Naive thymus-derived CD4-positive, alpha-beta T cell (primary cell): ENCODE measurements at regions not wholly inside any gene's neighbourhood (a gene's known extent, or its start where the extent isn't known, plus 50 kb on each side); places are given as distances from the start of the nearest gene placed in this dataset.

Source experiments
- ATAC-seq: fragments of 150-1000 bp; cut with Tn5 transposase; 2 replicates; pipeline ENCODE4 v1.10.0; 2021; ENCODE audit warnings: mild to moderate bottlenecking, moderate library complexity
- CTCF ChIA-PET: fragments of 350-600 bp; sonication (Branson Sonifier 250); formaldehyde crosslinking; loops from one replicate; lab custom pipeline; 2021; ENCODE audit warnings: antibody characterized with exemption; lab: Charles Lee
- POLR2A ChIA-PET: fragments of 350-600 bp; sonication (Branson Sonifier 250); formaldehyde crosslinking; loops from one replicate; lab custom pipeline; 2021; ENCODE audit warnings: antibody characterized with exemption, inconsistent platforms; lab: Charles Lee
- DNase-seq, 9 donors: peaks; one replicate each; pipeline versions ENCODE4 v3.0.0 to v3.0.0-alpha.2; 2020 to 2022; ENCODE audit warnings: mixed read lengths in 1 of 9
- H3K27ac ChIP-seq: one replicate; pipeline ENCODE4 v1.7.0; 2013; ENCODE audit warnings: mild to moderate bottlenecking, low read depth, low read length, moderate library complexity
- H3K27me3 ChIP-seq, 2 donors: one replicate each; pipeline ENCODE4 v1.7.0; 2013; ENCODE audit warnings: low read length in 2 of 2, mild to moderate bottlenecking in 2 of 2, moderate library complexity in 2 of 2; ENCODE audit not compliant: control insufficient read depth in 2 of 2, insufficient read depth in 2 of 2
- H3K36me3 ChIP-seq, 3 experiments: 1 replicate in 2 of 3; 2 replicates in 1 of 3; pipeline ENCODE4 v1.7.0; 2013; ENCODE audit warnings: low read length in 3 of 3, mild to moderate bottlenecking in 3 of 3, moderate library complexity in 1 of 3; ENCODE audit not compliant: insufficient read depth in 3 of 3, control insufficient read depth in 2 of 3
- H3K4me1 ChIP-seq, 2 donors: one replicate each; pipeline ENCODE4 v1.7.0; 2013; ENCODE audit warnings: low read length in 2 of 2, mild to moderate bottlenecking in 2 of 2, moderate library complexity in 1 of 2; ENCODE audit not compliant: control insufficient read depth in 2 of 2, insufficient read depth in 2 of 2
- H3K4me3 ChIP-seq: 2 replicates; pipeline ENCODE4 v1.7.0; 2013; ENCODE audit warnings: mild to moderate bottlenecking, low read length
- H3K9me3 ChIP-seq, 3 experiments: 1 replicate in 2 of 3; 2 replicates in 1 of 3; pipeline ENCODE4 v1.7.0; 2013; ENCODE audit warnings: low read length in 3 of 3; ENCODE audit not compliant: control insufficient read depth in 2 of 3
- H3K27ac Mint-ChIP-seq, 9 donors: one replicate each; pipeline ENCODE4 v1.8.0; 2020 to 2022; ENCODE audit warnings: mixed read lengths in 9 of 9, mild to moderate bottlenecking in 8 of 9, moderate library complexity in 5 of 9, inconsistent platforms in 2 of 9
- H3K27me3 Mint-ChIP-seq, 5 donors: one replicate each; pipeline ENCODE4 v1.8.0; 2021 to 2022; ENCODE audit warnings: mixed read lengths in 5 of 5, mild to moderate bottlenecking in 1 of 5
- H3K36me3 Mint-ChIP-seq, 5 donors: one replicate each; pipeline ENCODE4 v1.8.0; 2020 to 2022; ENCODE audit warnings: mixed read lengths in 5 of 5, mild to moderate bottlenecking in 3 of 5, inconsistent platforms in 1 of 5
- H3K4me1 Mint-ChIP-seq, 7 donors: one replicate each; pipeline ENCODE4 v1.8.0; 2020 to 2022; ENCODE audit warnings: mixed read lengths in 7 of 7, mild to moderate bottlenecking in 3 of 7, inconsistent platforms in 1 of 7
- H3K4me3 Mint-ChIP-seq, 10 donors: one replicate each; pipeline ENCODE4 v1.8.0; 2020 to 2022; ENCODE audit warnings: mild to moderate bottlenecking in 10 of 10, mixed read lengths in 10 of 10, moderate library complexity in 6 of 10, inconsistent platforms in 2 of 10
- H3K9me3 Mint-ChIP-seq, 11 donors: one replicate each; pipeline ENCODE4 v1.8.0; 2020 to 2022; ENCODE audit warnings: mixed read lengths in 11 of 11, mild to moderate bottlenecking in 4 of 11, inconsistent platforms in 1 of 11, moderate library complexity in 1 of 11
- intact Hi-C, 2 donors: fragments of 100-400 bp; cut with micrococcal nuclease; formaldehyde crosslinking; loops; one replicate each; pipeline ENCODE4 v1.15.1; 2023

GRCh38 chr7:3120513-3120912 lies 76.8 kb upstream of the CARD11 start:
- Mint-ChIP-seq H3K9me3 (peaks cover 0 to 24% (median 10%) of the 10 kb centered on the region in 11 donors), H3K36me3 (peaks cover 0 to 34% (median 10%) of the 10 kb centered on the region in 5 donors), H3K27me3 (peaks cover 0 to 8% (median 0%) of the 10 kb centered on the region in 5 donors), H3K4me3 (peak overlapping the region in 9 of 10 donors; percentile 0 to 78 (median 35)), H3K4me1 (peaks cover 26 to 43% (median 41%) of the 10 kb centered on the region in 7 donors), H3K27ac (peak overlapping the region in 7 of 9 donors; percentile 25 to 95 (median 76))
- H3K27ac ChIP-seq: no peak overlapping the region
- H3K9me3 ChIP-seq: no peaks in the 10 kb centered on the region
- POLR2A ChIA-PET: interaction anchor here (0.9 to 4.0 kb wide), 5 partner anchors 20 to 56 kb away, joined by 3 to 59 read pairs (median 3); no protein-coding TSS in a partner anchor
- H3K4me3 ChIP-seq: no peak overlapping the region
- CTCF ChIA-PET: interaction anchor here (1.8 to 3.7 kb wide), 2 partner anchors 26 to 55 kb away, joined by 6 to 30 read pairs; no protein-coding TSS in a partner anchor
- ATAC-seq: peak; percentile 92
- H3K4me1 ChIP-seq: peaks cover 18 to 37% of the 10 kb centered on the region in 2 donors
- no peaks in the 10 kb centered on the region for H3K36me3 ChIP-seq
- peak in 7 of 9 donors; percentile 16 to 76 (median 60) for DNase-seq
- H3K27me3 ChIP-seq: no peaks in the 10 kb centered on the region
- intact Hi-C loops: loop anchor here in 1 of 2 donors (1.0 kb wide), 2 partner anchors 35 to 77 kb away; partner anchors contain the start of gene CARD11

DNA sequence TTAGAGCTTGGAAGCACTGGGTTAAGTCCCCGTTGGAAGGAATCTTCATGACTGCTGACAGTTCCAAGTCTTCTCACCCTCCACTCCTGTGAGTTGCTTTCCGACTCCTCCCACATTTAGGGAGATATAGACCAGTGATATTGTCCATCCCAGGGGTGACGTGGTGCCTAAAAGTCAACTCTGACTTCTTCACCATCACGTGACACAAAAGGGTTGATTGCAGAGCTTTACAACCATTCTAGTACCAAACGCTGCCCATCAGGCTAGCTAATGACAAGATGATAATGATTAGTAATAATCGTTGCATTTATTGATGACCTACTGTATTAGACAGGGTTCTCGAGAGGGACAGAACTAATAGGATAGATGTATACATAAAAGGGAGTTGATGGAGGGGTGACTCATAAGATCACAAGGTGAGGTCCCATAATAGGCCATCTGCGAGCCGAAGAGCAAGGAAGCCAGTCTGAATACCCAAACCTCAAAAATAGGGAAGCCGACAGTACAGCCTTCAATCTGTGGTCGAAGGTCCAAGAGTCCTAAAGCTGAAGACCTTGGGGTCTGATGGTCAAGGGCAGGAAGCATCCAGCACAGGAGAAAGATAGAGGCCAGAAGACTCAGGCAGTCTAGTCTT lies 85.3 kb upstream of the CARD11 start:
- Mint-ChIP-seq H3K4me1 (peaks cover 0 to 8% (median 0%) of the 10 kb centered on the region in 7 donors), H3K27ac (no peak overlapping the region), H3K27me3 (peaks cover 0 to 9% (median 0%) of the 10 kb centered on the region in 5 donors), H3K36me3 (peaks cover 0 to 12% (median 0%) of the 10 kb centered on the region in 5 donors), H3K4me3 (no peak overlapping the region), H3K9me3 (peaks cover 0 to 11% (median 0%) of the 10 kb centered on the region in 11 donors)
- no peaks in the 10 kb centered on the region for H3K36me3 ChIP-seq
- POLR2A ChIA-PET: interaction anchor here (0.6 kb wide), 1 partner anchor 13 kb away, joined by 4 read pairs; no protein-coding TSS in a partner anchor
- intact Hi-C loops: no loop called here
- H3K27ac ChIP-seq: no peak overlapping the region
- H3K27me3 ChIP-seq: no peaks in the 10 kb centered on the region
- CTCF ChIA-PET: interaction anchor here (1.3 kb wide), 1 partner anchor 9 kb away, joined by 3 read pairs; no protein-coding TSS in a partner anchor
- no peaks in the 10 kb centered on the region for H3K4me1 ChIP-seq
- no peak overlapping the region for H3K4me3 ChIP-seq
- DNase-seq (no peak), ATAC-seq (no peak)
- no peaks in the 10 kb centered on the region for H3K9me3 ChIP-seq

DNA sequence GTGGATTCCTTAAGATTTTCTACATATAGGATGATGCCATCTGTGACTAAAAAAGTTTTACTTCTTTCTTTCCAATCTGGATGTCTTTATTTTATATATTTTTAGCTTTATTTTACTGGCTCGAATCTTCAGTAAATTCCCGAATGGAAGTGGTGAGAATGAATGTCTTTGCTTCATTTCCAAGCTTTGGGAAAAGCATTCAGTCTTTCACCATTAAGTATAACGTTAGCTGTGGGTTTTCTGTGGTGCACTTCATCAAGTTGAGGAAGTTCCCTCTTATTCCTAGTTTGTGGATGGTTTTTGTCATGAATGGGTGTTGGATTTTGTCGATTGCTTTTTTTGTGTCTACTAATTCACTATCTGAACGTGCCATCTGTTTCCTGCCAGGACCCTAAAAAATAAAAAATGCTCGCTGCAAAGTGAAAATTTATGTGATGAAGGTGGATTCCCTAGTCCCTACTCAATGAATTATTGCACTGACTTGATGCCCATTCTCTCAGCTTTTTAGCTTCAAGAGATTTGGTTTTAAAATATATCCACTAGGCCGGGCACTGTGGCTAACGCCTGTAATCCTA lies 90.2 kb upstream of the CARD11 start:
- H3K27me3 ChIP-seq: no peaks in the 10 kb centered on the region
- POLR2A ChIA-PET: interaction anchor here (0.6 to 1.4 kb wide), 2 partner anchors 18 to 21 kb away, joined by 3 read pairs; no protein-coding TSS in a partner anchor

DNA sequence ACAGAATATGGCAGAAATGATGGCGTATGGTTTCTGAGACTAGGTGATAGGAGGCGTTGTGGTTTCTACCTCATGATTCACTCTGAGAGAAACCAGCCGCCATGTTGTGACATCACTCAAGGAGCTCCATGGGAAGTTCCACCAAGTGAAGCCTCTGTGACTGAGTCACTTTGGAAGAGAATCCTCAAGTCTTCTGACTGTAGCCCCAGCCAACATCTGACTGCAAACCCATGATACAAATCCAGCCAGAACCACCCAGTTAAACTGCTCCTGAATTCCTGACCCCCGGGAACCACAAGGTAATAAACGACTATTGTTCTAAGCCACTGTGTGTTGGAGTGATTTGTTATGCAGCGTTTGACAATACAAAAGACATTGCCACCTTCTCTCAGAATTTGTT lies 91.1 kb upstream of the CARD11 start:
- ChIA-PET POLR2A (interaction anchor here (0.6 kb wide), 1 partner anchor 22 kb away, joined by 3 read pairs; no protein-coding TSS in a partner anchor), CTCF (no interaction called here)
- no peak for ATAC-seq

More for the DNA sequence above, 90.2 kb upstream of the CARD11 start:
- no peak for ATAC-seq
- Mint-ChIP-seq H3K4me1 (peaks cover 0 to 8% (median 0%) of the 10 kb centered on the region in 7 donors), H3K4me3 (no peak overlapping the region), H3K36me3 (peaks cover 0 to 9% (median 0%) of the 10 kb centered on the region in 5 donors), H3K9me3 (peaks cover 0 to 14% (median 0%) of the 10 kb centered on the region in 11 donors), H3K27me3 (peaks cover 0 to 7% (median 0%) of the 10 kb centered on the region in 5 donors), H3K27ac (no peak overlapping the region)
- CTCF ChIA-PET: interaction anchor here (1.0 kb wide), 1 partner anchor 17 kb away, joined by 3 read pairs; no protein-coding TSS in a partner anchor
- Histone ChIP-seq H3K36me3 (no peaks in the 10 kb centered on the region), H3K27ac (no peak overlapping the region), H3K9me3 (no peaks in the 10 kb centered on the region), H3K4me1 (no peaks in the 10 kb centered on the region), H3K4me3 (no peak overlapping the region)
- intact Hi-C loops: no loop called here
- peak in 1 of 9 donors; percentile 8 for DNase-seq

DNA sequence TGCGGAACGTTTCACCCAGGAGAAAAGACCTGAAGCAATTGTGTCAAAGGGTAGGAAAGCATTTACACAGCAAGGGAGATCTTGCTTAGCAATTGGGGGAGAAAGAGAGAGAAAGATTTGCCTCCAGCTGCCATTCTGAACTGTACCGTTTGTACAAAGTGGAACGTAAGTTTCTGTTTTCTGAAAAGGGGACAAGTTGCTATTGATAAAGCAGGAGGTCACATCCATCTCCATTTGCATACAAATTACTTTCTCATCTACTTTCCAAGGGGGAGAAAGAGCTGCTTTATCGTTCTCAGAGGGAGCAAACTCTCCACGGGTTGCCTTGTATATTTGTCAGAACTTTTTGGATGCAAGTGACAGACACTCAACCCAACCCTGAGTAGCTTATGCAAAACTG lies 92.0 kb upstream of the CARD11 start:
- ChIA-PET POLR2A (no interaction called here), CTCF (no interaction called here)
- Mint-ChIP-seq H3K27ac (no peak overlapping the region), H3K9me3 (peaks cover 0 to 8% (median 0%) of the 10 kb centered on the region in 11 donors), H3K4me3 (no peak overlapping the region), H3K36me3 (peaks cover 0 to 3% (median 0%) of the 10 kb centered on the region in 5 donors), H3K4me1 (peaks cover 0 to 3% (median 0%) of the 10 kb centered on the region in 7 donors), H3K27me3 (peaks cover 0 to 3% (median 0%) of the 10 kb centered on the region in 5 donors)
- Histone ChIP-seq H3K27me3 (no peaks in the 10 kb centered on the region), H3K36me3 (no peaks in the 10 kb centered on the region), H3K9me3 (no peaks in the 10 kb centered on the region), H3K4me3 (no peak overlapping the region), H3K27ac (no peak overlapping the region), H3K4me1 (no peaks in the 10 kb centered on the region)
- ATAC-seq: no peak
- intact Hi-C loops: no loop called here
- DNase-seq: no peak

More for the DNA sequence above, 91.1 kb upstream of the CARD11 start:
- H3K4me3 ChIP-seq: no peak overlapping the region
- Mint-ChIP-seq H3K27me3 (peaks cover 0 to 3% (median 0%) of the 10 kb centered on the region in 5 donors), H3K9me3 (peaks cover 0 to 12% (median 0%) of the 10 kb centered on the region in 11 donors), H3K4me3 (no peak overlapping the region), H3K4me1 (peaks cover 0 to 3% (median 0%) of the 10 kb centered on the region in 7 donors), H3K36me3 (peaks cover 0 to 3% (median 0%) of the 10 kb centered on the region in 5 donors), H3K27ac (no peak overlapping the region)
- no peaks in the 10 kb centered on the region for H3K9me3 ChIP-seq
- intact Hi-C loops: no loop called here
- no peaks in the 10 kb centered on the region for H3K36me3 ChIP-seq
- no peak overlapping the region for H3K27ac ChIP-seq
- no peaks in the 10 kb centered on the region for H3K27me3 ChIP-seq
- H3K4me1 ChIP-seq: no peaks in the 10 kb centered on the region
- DNase-seq: no peak

GRCh38 chr7:3138206-3138605 lies 94.5 kb upstream of the CARD11 start:
- ATAC-seq (no peak), DNase-seq (no peak)
- CTCF ChIA-PET: interaction anchor here (0.6 kb wide), 1 partner anchor 73 kb away, joined by 4 read pairs; no protein-coding TSS in a partner anchor
- intact Hi-C loops: no loop called here
- Mint-ChIP-seq H3K9me3 (peaks cover 0 to 6% (median 0%) of the 10 kb centered on the region in 11 donors), H3K36me3 (no peaks in the 10 kb centered on the region), H3K4me3 (no peak overlapping the region), H3K27me3 (peaks cover 0 to 3% (median 0%) of the 10 kb centered on the region in 5 donors), H3K4me1 (peaks cover 0 to 1% (median 0%) of the 10 kb centered on the region in 7 donors), H3K27ac (no peak overlapping the region)
- Histone ChIP-seq H3K4me3 (no peak overlapping the region), H3K9me3 (no peaks in the 10 kb centered on the region), H3K27me3 (no peaks in the 10 kb centered on the region), H3K27ac (no peak overlapping the region), H3K4me1 (no peaks in the 10 kb centered on the region), H3K36me3 (no peaks in the 10 kb centered on the region)
- POLR2A ChIA-PET: no interaction called here
